Smooth muscle cell (in vitro differentiated cells): ENCODE measurements at regions not wholly inside any gene's neighbourhood (a gene's known extent, or its start where the extent isn't known, plus 50 kb on each side); places are given as distances from the start of the nearest gene placed in this dataset.

Experiments
- DNase-seq: peaks from one replicate; lab custom pipeline; 2025; ENCODE audit not compliant: unreplicated experiment; lab: John Stamatoyannopoulos, UW
- H2AFZ ChIP-seq: fragments of 200-600 bp; sonication (generic); 2 replicates; pipeline ENCODE4 v1.6.0; 2016; ENCODE audit warnings: antibody characterized with exemption, low read depth, mild to moderate bottlenecking
- H3F3A ChIP-seq: fragments of 200-600 bp; sonication (generic); 2 replicates; pipeline ENCODE4 v1.6.0; 2017; ENCODE audit warnings: antibody characterized with exemption, low read depth
- H3K27ac ChIP-seq: fragments of 200-600 bp; sonication (generic); 2 replicates; pipeline ENCODE4 v1.5.1; 2016; ENCODE audit warnings: low read depth, mild to moderate bottlenecking
- H3K27me3 ChIP-seq: fragments of 200-600 bp; sonication (generic); 2 replicates; pipeline ENCODE4 v1.6.1; 2016; ENCODE audit warnings: low read depth, mild to moderate bottlenecking
- H3K36me3 ChIP-seq: fragments of 200-600 bp; sonication (generic); 2 replicates; pipeline ENCODE4 v1.5.1; 2016; ENCODE audit warnings: low read depth
- H3K4me1 ChIP-seq: fragments of 200-600 bp; sonication (generic); 2 replicates; pipeline ENCODE4 v1.5.1; 2016; ENCODE audit warnings: low read depth
- H3K4me2 ChIP-seq: fragments of 200-600 bp; sonication (generic); 2 replicates; pipeline ENCODE4 v1.6.0; 2016; ENCODE audit warnings: mild to moderate bottlenecking
- H3K4me3 ChIP-seq: fragments of 200-600 bp; sonication (generic); 2 replicates; pipeline ENCODE4 v1.5.1; 2016; ENCODE audit warnings: mild to moderate bottlenecking
- H3K79me2 ChIP-seq: fragments of 200-600 bp; sonication (generic); 2 replicates; pipeline ENCODE4 v1.6.0; 2016; ENCODE audit warnings: low read depth, mild to moderate bottlenecking
- H3K9ac ChIP-seq: fragments of 200-600 bp; sonication (generic); 2 replicates; pipeline ENCODE4 v1.6.0; 2016; ENCODE audit warnings: low read depth
- H3K9me3 ChIP-seq: fragments of 200-600 bp; sonication (generic); replicated peaks from 2 replicates; pipeline ENCODE4 v1.5.1; 2016; ENCODE audit warnings: low read depth
- H4K20me1 ChIP-seq: fragments of 200-600 bp; sonication (generic); 2 replicates; pipeline ENCODE4 v1.6.0; 2016; ENCODE audit warnings: low read depth
- WGBS: methylation state at CpG from one replicate; pipeline ENCODE4 v1.1.7; 2016; ENCODE audit warnings: low lambda C conversion rate; 5-methylcytosine and 5-hydroxymethylcytosine counted together
- TF ChIP-seq, protein P1 (sequence below): fragments of 200-600 bp; sonication (generic); IDR thresholded peaks from 2 replicates; pipeline ENCODE4 v1.5.1; 2017; ENCODE audit warnings: borderline replicate concordance, mild to moderate bottlenecking, antibody characterized with exemption; ENCODE audit not compliant: insufficient read depth, poor library complexity, severe bottlenecking

DNA sequence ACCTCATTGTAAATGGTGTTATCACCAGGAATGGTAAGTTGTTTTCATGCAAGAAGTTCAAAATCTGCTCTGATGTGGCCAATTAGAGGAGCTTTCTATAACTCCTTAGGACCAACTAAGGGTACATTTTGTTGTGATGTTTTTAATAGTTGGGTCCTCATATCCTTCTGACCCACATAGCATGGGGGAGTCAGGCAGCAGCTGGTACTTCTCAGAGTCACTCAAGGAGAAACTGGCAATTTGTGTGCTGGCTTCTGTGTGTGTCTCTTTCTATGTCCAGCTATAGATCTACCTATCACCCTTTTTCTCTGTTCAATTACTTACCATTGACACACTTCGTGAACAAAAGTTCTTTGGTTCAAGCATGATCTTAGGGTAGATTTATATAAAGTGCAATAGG is 194.3 kb upstream of the TENM3 start:
- Histone ChIP-seq H3K36me3 (no peaks in the 10 kb centered on the region), H3K9me3 (no peaks in the 10 kb centered on the region), H3K27ac (no peak overlapping the region), H3K79me2 (no peaks in the 10 kb centered on the region), H4K20me1 (no peaks in the 10 kb centered on the region), H3K4me2 (no peak overlapping the region), H3K9ac (no peak overlapping the region), H3F3A (no peaks in the 10 kb centered on the region), H3K4me1 (no peaks in the 10 kb centered on the region), H3K4me3 (no peak overlapping the region), H3K27me3 (no peaks in the 10 kb centered on the region), H2AFZ (no peak overlapping the region)
- no peak for DNase-seq
- TF ChIP-seq, protein P1, sequence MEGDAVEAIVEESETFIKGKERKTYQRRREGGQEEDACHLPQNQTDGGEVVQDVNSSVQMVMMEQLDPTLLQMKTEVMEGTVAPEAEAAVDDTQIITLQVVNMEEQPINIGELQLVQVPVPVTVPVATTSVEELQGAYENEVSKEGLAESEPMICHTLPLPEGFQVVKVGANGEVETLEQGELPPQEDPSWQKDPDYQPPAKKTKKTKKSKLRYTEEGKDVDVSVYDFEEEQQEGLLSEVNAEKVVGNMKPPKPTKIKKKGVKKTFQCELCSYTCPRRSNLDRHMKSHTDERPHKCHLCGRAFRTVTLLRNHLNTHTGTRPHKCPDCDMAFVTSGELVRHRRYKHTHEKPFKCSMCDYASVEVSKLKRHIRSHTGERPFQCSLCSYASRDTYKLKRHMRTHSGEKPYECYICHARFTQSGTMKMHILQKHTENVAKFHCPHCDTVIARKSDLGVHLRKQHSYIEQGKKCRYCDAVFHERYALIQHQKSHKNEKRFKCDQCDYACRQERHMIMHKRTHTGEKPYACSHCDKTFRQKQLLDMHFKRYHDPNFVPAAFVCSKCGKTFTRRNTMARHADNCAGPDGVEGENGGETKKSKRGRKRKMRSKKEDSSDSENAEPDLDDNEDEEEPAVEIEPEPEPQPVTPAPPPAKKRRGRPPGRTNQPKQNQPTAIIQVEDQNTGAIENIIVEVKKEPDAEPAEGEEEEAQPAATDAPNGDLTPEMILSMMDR: no peak
- 100% methylated on average over 1 of the region's 1 CpG for WGBS

DNA sequence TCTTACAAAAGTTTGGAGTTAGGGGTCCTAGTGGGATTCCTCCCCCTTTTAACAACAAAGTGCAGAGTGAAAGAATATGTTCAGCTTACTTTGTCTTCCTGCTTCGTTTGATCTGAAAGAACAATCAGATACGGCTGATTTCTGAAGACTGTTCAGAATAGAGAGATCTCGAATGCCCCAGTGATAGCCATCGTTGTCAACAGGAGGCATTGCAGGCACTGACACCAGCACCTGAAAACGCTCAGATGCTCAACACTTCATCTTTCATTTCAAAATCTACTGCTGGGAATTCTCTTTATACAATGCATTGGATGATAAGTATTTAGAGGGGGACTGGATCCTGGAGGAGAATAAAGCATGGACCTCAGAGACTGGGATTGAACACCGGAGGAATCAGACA is 186.3 kb upstream of the TENM3 start:
- Histone ChIP-seq H3K4me1 (peaks cover 4% of the 10 kb centered on the region), H3F3A (no peaks in the 10 kb centered on the region), H2AFZ (peak overlapping the region; percentile 38), H3K9me3 (no peaks in the 10 kb centered on the region), H4K20me1 (no peaks in the 10 kb centered on the region), H3K9ac (no peak overlapping the region), H3K79me2 (no peaks in the 10 kb centered on the region), H3K4me2 (no peak overlapping the region), H3K27me3 (no peaks in the 10 kb centered on the region), H3K36me3 (no peaks in the 10 kb centered on the region), H3K4me3 (no peak overlapping the region), H3K27ac (no peak overlapping the region)
- DNase-seq: no peak
- TF ChIP-seq, protein P1: no peak
- 89% methylated on average over 6 of the region's 6 CpGs for WGBS

DNA sequence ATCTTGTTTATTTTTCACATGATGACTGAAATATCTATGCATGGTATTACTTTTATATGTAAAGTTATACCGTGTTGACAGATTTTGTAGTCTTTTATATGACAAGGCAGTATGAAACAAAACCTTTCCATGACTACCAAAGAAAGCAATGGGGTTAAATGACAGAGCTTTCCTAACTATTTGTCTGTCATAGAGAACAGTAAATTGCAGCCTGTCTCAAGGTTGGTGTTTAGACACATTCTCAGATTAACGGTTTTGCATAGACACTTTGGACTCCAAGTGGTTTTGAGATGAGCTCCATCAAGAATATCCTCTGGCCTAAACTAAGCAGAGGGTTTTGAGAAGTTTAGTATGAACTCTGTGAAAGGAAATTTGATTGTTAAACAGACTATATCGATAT is 180.7 kb upstream of the TENM3 start:
- H3K4me1 ChIP-seq: peaks cover 9% of the 10 kb centered on the region
- no peaks in the 10 kb centered on the region for H4K20me1 ChIP-seq
- H3K4me3 ChIP-seq: no peak overlapping the region
- H3K9ac ChIP-seq: peak overlapping the region; percentile 42
- H3K4me2 ChIP-seq: peak overlapping the region; percentile 65
- no peaks in the 10 kb centered on the region for H3K9me3 ChIP-seq
- TF ChIP-seq, protein P1: no peak
- H2AFZ ChIP-seq: no peak overlapping the region
- 72% methylated on average over 3 of the region's 3 CpGs for WGBS
- peaks cover 4% of the 10 kb centered on the region for H3F3A ChIP-seq
- H3K27me3 ChIP-seq: no peaks in the 10 kb centered on the region
- no peaks in the 10 kb centered on the region for H3K79me2 ChIP-seq
- peak overlapping the region; percentile 77 for H3K27ac ChIP-seq
- no peaks in the 10 kb centered on the region for H3K36me3 ChIP-seq
- DNase-seq: no peak

DNA sequence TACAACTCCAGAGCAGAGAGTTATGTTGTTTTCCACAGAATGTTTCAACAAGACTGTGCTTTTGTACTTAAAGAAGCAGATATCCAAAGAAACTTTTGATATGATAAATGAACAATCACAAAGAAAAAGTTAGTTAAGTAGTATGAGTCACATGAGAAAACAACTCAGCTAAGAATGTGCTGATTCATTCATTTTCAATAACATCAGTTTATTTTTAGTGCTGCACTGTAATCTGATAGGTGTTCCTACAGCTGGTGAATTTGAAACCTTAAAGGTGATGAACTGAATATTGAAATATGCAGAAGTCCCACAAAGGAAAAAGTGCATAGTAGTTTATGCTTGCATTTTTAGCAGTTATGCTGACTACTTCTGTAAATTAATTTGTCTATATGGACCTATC is 180.3 kb upstream of the TENM3 start:
- Histone ChIP-seq H3K79me2 (no peaks in the 10 kb centered on the region), H3K9me3 (no peaks in the 10 kb centered on the region), H3K27ac (peak overlapping the region; percentile 77), H3K4me2 (peak overlapping the region; percentile 65), H2AFZ (no peak overlapping the region), H3K4me1 (peaks cover 9% of the 10 kb centered on the region), H3K4me3 (no peak overlapping the region), H3F3A (peaks cover 4% of the 10 kb centered on the region), H3K27me3 (no peaks in the 10 kb centered on the region), H3K36me3 (no peaks in the 10 kb centered on the region), H3K9ac (peak overlapping the region; percentile 42), H4K20me1 (no peaks in the 10 kb centered on the region)
- no peak for DNase-seq
- TF ChIP-seq, protein P1: no peak
